BJ (cell line): ENCODE measurements at regions not wholly inside any gene's neighbourhood (a gene's known extent, or its start where the extent isn't known, plus 50 kb on each side); places are given as distances from the start of the nearest gene placed in this dataset.
"Not testable (repeated sequence)": the region's sequence is repeated elsewhere in the genome, so short reads cannot be mapped to it uniquely, and the experiment has no call there.

ENCODE experiments used
- CTCF ChIA-PET: fragments of 350-600 bp; formaldehyde crosslinking; extraction: SDS; loops from one replicate; lab custom pipeline; 2021; ENCODE audit warnings: antibody characterized with exemption, inconsistent platforms; lab: Yijun Ruan, JAX
- POLR2A ChIA-PET: fragments of 300-600 bp; sonication (Branson Sonifier 250); formaldehyde crosslinking; extraction: SDS; loops from one replicate; lab custom pipeline; 2021; ENCODE audit warnings: antibody characterized with exemption; lab: Charles Lee
- DNase-seq: peaks from one replicate; pipeline ENCODE4 v3.0.0-alpha.2; 2011; ENCODE audit warnings: low read depth
- H3K27me3 ChIP-seq: 2 replicates; pipeline ENCODE4 v1.6.0; 2011; ENCODE audit warnings: low read length; ENCODE audit not compliant: control insufficient read depth, insufficient read depth
- H3K36me3 ChIP-seq: 2 replicates; pipeline ENCODE4 v1.5.1; 2011; ENCODE audit warnings: low read length; ENCODE audit not compliant: control insufficient read depth, insufficient read depth
- H3K4me3 ChIP-seq: 2 replicates; pipeline ENCODE4 v1.5.1; 2011; ENCODE audit warnings: low read depth, mild to moderate bottlenecking, control low read depth, low read length
- TF ChIP-seq, protein P1 (sequence below): IDR thresholded peaks from 2 replicates; pipeline ENCODE4 v1.5.1; 2011; ENCODE audit warnings: low read depth, mild to moderate bottlenecking, control low read depth, inconsistent platforms, low read length, moderate library complexity; ENCODE audit not compliant: insufficient read depth

DNA sequence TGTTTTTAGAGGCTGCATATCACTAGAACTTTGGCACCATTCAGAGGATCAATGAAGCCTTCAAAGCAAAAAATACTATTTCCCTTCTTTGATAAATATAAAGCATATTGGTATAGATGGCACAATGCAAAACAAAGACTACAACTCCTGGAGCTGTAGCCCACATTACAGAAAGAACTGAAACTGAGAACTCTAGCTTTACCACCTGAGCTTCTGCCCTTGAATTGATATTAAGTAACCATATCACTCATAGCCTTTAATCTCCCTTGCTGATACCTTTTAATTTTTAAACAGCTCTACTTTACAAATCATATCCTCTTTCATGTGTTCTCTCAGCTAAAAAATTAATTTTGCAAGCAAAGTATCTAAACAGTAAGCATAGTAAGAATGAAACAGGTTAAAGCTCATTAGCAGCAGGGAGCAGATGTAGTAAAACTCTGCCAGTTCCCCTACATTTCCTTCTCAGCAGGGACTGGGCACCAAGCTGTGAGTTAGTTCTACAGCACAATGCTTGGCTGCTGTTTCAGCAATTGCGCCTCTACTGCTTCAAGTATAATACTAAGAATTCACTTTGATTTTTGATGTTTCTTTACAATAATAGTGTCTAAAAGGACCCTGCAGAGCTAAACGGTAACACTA, 97.9 kb upstream of the NANOGP8 start:
- Histone ChIP-seq H3K4me3 (no peak overlapping the region), H3K27me3 (no peaks in the 10 kb centered on the region), H3K36me3 (no peaks in the 10 kb centered on the region)
- CTCF ChIA-PET = interaction anchor here (1.1 kb wide), 1 partner anchor 13 kb away, joined by 5 read pairs; no protein-coding TSS in a partner anchor
- TF ChIP-seq, protein P1, sequence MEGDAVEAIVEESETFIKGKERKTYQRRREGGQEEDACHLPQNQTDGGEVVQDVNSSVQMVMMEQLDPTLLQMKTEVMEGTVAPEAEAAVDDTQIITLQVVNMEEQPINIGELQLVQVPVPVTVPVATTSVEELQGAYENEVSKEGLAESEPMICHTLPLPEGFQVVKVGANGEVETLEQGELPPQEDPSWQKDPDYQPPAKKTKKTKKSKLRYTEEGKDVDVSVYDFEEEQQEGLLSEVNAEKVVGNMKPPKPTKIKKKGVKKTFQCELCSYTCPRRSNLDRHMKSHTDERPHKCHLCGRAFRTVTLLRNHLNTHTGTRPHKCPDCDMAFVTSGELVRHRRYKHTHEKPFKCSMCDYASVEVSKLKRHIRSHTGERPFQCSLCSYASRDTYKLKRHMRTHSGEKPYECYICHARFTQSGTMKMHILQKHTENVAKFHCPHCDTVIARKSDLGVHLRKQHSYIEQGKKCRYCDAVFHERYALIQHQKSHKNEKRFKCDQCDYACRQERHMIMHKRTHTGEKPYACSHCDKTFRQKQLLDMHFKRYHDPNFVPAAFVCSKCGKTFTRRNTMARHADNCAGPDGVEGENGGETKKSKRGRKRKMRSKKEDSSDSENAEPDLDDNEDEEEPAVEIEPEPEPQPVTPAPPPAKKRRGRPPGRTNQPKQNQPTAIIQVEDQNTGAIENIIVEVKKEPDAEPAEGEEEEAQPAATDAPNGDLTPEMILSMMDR = no peak
- POLR2A ChIA-PET = no interaction called here
- no peak for DNase-seq

DNA sequence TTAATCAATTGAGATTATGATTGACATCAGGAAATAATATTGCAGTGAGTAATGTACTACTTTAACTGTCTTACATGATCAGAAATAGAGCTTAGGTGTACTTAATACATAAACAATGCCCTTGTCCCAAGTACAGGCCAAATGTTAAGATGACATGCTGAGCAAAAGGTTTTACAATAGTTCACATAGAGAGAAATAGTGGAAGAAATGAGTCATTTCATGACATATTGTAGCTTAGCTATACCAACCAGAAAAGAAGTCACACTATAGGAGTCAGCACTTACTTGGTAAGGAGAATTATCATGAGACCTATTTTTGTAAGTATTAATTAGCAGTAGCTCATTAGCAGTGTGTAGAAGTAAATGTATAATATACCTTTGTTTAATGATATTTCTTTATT, 96.4 kb upstream of the NANOGP8 start:
- Histone ChIP-seq H3K36me3 (no peaks in the 10 kb centered on the region), H3K27me3 (no peaks in the 10 kb centered on the region), H3K4me3 (no peak overlapping the region)
- POLR2A ChIA-PET = no interaction called here
- no peak for DNase-seq
- TF ChIP-seq, protein P1 = no peak
- CTCF ChIA-PET = no interaction called here

DNA sequence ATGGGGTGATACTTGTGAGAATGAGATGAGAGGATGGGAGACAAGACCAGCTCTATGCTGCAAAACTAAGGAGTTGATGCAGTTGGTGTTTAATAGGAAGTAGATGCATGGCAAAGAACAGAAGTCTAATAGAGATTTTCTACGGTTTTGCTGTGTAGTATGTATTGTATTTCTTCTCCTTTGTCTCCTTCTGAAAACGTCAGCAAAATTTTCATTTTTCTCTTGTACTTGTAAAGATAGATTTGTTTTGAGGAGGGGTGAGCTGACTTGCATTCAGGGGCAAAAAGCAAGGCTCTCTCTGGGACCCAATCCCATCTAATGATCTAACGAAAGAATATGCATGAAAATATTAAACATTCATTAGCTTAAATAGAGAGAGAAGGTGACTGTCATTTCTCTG, 94.6 kb upstream of the NANOGP8 start:
- Histone ChIP-seq H3K27me3 (no peaks in the 10 kb centered on the region), H3K36me3 (no peaks in the 10 kb centered on the region), H3K4me3 (no peak overlapping the region)
- TF ChIP-seq, protein P1 = no peak
- POLR2A ChIA-PET = no interaction called here
- no peak for DNase-seq
- CTCF ChIA-PET = no interaction called here

DNA sequence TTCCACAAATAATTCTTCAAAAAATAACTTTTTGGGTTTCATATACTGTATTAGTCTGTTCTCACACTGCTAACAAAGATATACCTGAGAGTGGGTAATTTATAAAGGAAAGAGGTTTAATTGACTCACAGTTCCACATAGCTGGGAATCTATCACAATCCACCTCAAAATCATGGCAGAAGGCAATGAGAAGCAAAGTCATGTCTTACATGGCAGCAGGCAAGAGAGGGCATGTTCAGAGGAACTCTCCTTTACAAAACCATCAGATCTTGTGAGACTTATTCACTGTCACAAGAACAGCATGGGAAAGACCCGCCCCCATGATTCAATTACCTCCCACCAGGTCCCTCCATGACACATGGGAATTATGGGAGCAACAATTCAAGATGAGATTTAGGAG, 93.1 kb upstream of the NANOGP8 start:
- H3K36me3 ChIP-seq, POLR2A ChIA-PET, DNase-seq, H3K4me3 ChIP-seq, CTCF ChIA-PET, H3K27me3 ChIP-seq: not testable (repeated sequence)

DNA sequence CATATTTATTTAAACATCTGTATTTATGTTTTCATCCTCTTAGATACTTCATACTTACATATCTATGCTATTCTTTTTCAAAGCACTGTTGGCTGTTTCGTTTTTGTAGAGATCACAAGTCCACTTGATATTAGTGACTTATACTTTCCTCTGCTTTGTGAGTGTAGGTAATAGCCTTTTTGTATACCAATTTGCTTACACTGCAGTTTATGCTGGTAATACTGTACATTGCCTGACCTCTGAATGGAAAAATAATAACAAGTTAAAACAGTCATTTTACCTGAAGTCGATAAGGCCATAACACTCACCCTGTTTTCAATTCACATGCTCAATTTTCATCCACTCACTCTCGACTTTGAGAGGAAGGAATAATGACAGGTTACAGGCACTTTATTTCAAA, 89.9 kb upstream of the NANOGP8 start:
- ChIA-PET POLR2A (no interaction called here), CTCF (no interaction called here)
- H3K4me3 ChIP-seq = no peak overlapping the region
- no peaks in the 10 kb centered on the region for H3K27me3 ChIP-seq
- no peak for DNase-seq
- no peaks in the 10 kb centered on the region for H3K36me3 ChIP-seq
- TF ChIP-seq, protein P1 = no peak

DNA sequence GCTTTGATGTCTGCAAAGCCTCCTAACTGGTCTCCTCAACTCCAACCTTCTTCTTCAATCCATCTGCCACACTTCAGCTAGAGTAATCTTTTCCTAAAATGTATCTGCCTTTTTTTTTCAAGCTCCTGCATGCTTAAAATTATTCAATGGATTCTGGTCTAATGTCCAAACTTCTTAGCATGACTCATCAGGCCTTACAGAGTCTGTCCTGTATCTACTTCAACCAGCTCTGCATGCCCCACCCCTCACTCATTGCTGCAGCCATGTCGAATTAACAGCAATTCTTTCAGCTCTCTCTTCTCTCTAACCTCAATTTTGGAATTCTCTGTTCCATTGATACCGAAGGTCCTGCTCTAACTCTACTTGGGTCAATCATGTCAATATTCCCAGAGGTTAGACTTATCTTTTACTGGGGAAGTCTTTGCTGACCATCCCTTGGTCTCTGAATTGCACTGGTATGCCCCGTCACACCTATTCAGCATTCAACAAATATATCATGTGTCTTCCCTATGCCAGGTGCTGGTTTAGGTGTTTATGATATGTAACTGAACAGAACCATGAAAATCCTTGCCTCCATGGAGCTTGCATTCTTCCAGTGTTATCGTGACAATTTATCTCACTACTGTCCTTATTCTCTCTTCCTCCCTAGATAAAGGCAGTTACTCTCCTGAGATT, 88.5 kb upstream of the NANOGP8 start:
- Histone ChIP-seq H3K4me3 (no peak overlapping the region), H3K36me3 (no peaks in the 10 kb centered on the region), H3K27me3 (no peaks in the 10 kb centered on the region)
- TF ChIP-seq, protein P1 = no peak
- CTCF ChIA-PET = interaction anchor here (0.6 kb wide), 2 partner anchors 14 to 79 kb away, joined by 3 read pairs; no protein-coding TSS in a partner anchor
- DNase-seq = no peak
- POLR2A ChIA-PET = no interaction called here
